Erythroblast (primary cell): ENCODE measurements at regions not wholly inside any gene's neighbourhood (a gene's known extent, or its start where the extent isn't known, plus 50 kb on each side); places are given as distances from the start of the nearest gene placed in this dataset.

Experiments
- DNase-seq, 2 experiments: peaks; one replicate each; lab custom pipeline; 2025; lab: John Stamatoyannopoulos, UW
- GATA1 ChIP-seq: IDR thresholded peaks from 2 replicates; pipeline ENCODE4 v1.6.1; 2011; ENCODE audit warnings: low read depth, mild to moderate bottlenecking, control low read depth, low read length, moderate library complexity
- POLR2A ChIP-seq: IDR thresholded peaks from 2 replicates; pipeline ENCODE4 v1.6.1; 2011; ENCODE audit warnings: mild to moderate bottlenecking, low read length

DNA sequence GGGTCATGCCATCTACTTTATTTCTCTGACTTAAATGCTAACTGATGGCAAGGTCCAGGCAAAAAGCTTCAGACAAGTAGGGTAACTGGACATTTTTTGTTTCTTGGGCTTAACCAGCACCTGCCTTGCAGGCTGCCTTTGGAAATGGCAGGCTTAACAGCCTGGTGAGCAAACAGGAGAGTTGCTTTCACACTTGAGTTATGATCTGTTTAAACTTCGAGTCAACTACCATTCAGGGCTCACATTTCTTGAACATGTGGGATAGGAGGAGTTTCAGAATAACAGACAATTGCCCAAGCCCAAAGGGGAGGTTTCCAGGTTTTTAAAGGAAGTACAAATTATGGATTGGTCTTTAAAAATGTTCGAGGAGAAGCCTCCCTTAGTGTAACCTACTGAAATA, 724.6 kb upstream of the SORCS1 start:
- TF ChIP-seq GATA1 (no peak), POLR2A (no peak)
- DNase-seq: no peak

DNA sequence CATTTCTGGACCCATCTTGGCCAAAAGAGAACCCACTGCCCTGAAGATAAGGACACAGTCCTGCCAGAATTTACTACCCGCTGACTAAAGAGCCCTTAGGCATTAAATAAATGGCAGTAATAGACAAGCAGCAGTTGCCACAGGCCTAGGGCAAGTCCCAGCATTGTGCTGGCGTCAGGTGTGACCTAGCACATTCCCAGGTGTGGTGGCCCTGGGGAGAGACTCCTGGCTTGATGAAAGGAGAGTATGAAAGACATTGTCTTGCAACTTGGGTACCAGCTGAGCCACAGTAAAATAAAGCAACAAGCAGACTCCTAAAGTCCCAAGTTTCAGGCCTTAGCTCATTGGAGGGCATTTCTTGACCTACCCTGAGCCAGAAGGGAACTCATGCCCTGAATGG, 715.7 kb upstream of the SORCS1 start:
- TF ChIP-seq GATA1 (no peak), POLR2A (no peak)
- no peak for DNase-seq

DNA sequence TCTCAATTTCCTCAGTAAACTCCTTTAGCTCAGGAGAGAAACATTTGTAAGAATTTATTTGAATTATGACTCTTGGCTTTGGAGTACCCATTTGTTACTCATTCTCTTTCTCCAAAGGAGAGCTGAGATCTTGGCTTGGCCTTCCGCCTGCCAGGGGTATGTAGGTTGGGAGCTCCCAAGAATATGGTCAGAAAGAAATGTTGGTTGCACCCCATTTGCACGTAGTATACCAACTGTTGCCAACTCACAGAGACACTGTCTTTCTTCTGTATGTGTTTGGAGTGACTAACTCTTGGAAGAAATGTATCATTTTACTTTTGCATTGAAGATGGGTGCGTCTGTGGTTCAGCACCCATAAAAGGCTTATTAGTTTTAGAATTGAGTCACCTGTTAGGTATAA, 708.5 kb upstream of the SORCS1 start:
- no peak for DNase-seq
- no peak for TF ChIP-seq POLR2A
- TF ChIP-seq GATA1: no peak

- DNase-seq: no peak
- TF ChIP-seq GATA1: no peak
These were observed 701.2 kb upstream of the SORCS1 start for GRCh38 chr10:107865691-107866090.

- DNase-seq: no peak
- TF ChIP-seq POLR2A (no peak), GATA1 (no peak)
These were observed 694.6 kb upstream of the SORCS1 start for GRCh38 chr10:107859065-107859464.

DNA sequence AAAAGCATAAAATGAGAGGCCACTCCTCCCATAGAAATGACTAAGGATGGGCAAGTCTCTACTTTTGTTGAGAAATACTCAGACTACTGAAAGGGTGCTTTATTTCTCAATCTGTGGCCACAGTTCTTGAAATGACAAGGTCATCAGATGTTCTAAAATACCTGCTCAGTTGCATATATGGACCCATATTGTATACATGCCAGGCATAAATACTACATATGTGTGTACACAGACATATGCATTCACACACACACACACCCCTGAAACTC, 691.5 kb upstream of the SORCS1 start:
- DNase-seq: no peak
- TF ChIP-seq GATA1 (no peak), POLR2A (no peak)

DNA sequence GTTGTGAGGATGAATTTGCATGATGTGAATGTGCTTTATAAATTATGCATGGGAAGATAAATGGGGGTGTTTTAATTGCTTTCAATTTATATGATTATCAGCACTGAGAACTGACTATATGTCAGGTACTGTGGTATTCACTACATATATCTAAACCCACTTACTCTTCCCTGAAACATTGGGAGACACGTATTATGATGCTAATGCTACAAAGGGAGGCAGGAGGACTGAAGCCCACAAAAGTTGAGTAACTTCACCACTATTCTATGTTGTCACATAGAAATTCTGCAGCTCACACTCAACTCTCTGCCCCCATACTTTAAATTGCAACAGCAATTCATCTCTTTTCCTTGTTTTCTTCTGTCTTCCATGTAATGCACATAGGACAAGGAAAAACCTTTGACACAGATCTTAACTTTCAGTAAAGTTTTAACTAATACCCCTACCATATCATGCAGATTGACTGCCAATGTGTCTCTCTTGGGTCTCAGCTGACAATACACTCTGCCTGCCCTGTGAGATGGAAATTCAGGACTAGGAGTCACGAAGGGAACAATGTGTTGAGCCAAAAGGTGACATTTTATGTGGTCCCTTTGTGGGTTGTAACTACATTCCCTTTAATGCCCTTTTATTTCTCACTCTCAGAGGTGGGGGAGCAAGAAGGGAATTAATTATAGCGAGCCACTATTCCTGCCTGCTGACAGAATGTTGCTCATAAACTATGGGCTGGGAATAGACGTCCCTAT, 691.0 kb upstream of the SORCS1 start:
- TF ChIP-seq GATA1: no peak
- no peak for TF ChIP-seq POLR2A
- no peak for DNase-seq

DNA sequence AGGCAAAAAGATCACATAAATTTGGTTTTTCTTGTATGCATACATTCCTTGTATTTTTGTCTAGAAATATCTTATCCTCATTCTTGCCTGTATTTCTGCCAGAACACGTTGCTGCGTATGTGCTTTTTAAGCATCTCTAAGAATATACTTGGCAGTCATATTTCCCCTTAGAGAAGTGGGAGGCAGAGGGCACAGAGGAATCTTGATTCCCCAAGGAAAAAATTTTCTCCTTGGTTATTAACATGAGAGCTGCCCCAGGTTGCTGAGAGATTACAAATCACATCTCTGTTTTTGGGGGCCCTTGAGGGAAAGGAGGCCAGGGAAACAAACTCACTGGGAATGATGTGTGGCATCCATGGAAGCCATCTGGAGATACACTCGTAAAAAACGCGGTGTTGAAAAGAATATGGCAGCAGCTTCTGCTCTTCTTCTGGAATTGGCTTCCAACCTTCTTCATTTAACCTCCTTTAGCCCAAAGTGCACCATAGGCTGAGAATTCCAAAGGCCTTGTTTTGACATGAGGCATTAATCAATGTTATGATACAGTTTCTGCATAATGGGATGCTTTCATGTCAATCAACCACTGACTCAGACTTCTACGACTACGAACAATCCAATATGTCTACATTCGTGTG, 684.3 kb upstream of the SORCS1 start:
- DNase-seq: no peak
- TF ChIP-seq GATA1 (no peak), POLR2A (no peak)

- no peak for TF ChIP-seq POLR2A
- no peak for TF ChIP-seq GATA1
- no peak for DNase-seq
These were observed 683.1 kb upstream of the SORCS1 start for GRCh38 chr10:107847620-107848019.

GRCh38 chr10:107834706-107835105, 670.2 kb upstream of the SORCS1 start:
- no peak for TF ChIP-seq POLR2A
- TF ChIP-seq GATA1: no peak
- peak; percentile 21 to 31 for DNase-seq

DNA sequence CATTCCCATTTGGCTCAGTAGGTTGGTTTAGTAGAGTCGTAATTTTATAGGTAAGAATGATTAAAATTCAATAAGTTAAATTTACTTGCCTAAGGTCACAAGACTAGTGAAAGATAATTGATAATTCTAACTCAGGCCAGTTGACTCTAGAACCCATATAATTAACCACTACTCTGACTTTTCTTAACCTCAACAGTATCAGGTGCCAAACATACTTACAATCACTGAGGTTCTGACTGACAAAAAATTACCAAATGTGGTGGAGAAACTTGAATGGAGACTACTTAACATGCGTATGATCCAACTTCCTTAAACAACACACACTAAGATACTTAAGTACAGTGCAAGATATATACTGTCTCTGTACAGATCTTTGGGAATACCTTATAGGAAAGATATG, 667.3 kb upstream of the SORCS1 start:
- DNase-seq: no peak
- no peak for TF ChIP-seq GATA1
- TF ChIP-seq POLR2A: no peak

- peak in 1 of 2 experiments; percentile 13 for DNase-seq
- TF ChIP-seq GATA1 (no peak), POLR2A (no peak)
These were observed 664.7 kb upstream of the SORCS1 start for GRCh38 chr10:107829161-107829560.

- no peak for TF ChIP-seq GATA1
- TF ChIP-seq POLR2A: no peak
- peak; percentile 40 to 63 for DNase-seq
These were observed 661.7 kb upstream of the SORCS1 start for GRCh38 chr10:107826171-107826570.

DNA sequence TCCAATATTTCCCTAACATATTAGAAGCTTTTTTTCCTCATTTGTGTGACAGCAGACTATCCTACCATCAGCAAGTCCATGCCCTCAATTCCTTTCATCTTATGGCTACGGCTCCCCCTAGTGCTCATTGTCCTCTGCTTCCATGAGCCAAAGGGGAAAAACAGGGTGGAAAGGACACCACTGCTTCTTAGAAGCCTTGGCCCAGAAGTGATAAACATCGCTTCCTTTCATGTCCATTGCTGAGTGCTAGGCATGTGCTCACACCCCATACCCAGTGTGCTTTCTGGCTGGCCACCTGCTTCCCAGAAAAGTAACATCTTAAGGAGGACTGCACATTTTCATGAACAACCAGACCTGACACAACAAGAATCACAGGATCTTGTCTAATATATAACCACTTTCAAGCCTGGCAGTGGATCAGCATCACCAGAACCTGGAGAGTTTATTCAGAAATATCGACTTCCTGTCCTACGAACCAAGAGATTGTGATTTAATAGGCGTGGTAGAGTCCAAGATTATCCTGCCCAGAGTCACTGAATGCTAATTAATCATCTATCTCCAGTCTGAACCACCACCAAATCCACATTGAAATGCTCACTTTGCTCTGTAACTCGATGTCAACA, 650.5 kb upstream of the SORCS1 start:
- TF ChIP-seq POLR2A: no peak
- TF ChIP-seq GATA1: no peak
- DNase-seq: peak; percentile 27 to 52

DNA sequence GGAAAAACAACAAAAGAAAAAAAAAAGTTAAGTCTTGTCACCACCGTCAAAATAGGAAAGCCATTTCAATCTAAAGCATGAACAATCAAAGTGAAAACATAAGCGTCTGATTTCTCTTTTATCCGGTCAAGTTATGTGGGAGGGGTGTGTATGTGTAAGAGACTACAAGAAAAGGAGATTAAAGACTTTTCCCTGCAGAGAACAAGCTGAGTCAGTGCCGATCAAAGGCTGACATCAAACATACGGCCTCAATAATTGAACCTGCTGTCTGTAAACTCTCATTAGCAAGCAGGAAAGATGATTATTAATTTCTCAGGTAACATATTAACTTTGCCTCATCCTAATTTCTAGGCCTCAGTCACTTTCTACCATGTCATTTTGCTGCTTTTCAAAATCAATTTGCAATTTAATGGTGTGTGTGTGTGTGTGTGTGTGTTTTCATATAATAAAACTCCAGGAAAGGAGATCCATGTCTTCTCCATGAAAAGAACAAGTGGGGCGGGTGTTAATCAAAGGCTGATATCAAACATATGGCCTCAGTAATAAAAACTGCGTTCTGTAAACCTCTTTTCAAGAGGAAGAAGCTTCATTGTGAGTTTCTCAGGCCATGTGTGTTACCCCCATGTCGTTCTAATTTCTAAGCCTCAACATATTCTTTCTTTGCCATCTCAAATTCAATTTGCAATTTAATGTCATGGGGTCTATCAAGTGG, 649.1 kb upstream of the SORCS1 start:
- no peak for DNase-seq
- no peak for TF ChIP-seq POLR2A
- TF ChIP-seq GATA1: no peak
